ENCODE measurements at regions not wholly inside any gene's neighbourhood (a gene's known extent, or its start where the extent isn't known, plus 50 kb on each side); places are given as distances from the start of the nearest gene placed in this dataset.

DNA sequence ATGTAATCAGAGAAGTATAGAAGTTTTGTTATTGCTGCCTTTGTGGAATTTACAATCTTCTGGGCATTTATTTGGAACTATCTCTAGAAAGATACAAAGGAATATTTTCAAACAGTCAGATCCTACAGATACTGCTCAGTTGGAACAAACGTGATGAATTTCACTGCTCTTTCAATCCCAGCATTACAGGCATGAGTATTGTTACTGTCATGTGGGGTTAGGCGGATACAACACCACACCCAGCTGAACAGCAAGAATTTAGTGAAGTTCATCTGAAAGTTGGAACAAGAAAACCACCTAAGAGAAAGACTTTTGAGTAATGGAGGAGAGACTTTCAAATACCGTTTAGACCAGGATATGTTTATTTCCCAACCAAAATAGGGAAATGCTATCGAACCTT, 123.3 kb upstream of the PLXNC1 start:
- no peak for FAIRE-seq

DNA sequence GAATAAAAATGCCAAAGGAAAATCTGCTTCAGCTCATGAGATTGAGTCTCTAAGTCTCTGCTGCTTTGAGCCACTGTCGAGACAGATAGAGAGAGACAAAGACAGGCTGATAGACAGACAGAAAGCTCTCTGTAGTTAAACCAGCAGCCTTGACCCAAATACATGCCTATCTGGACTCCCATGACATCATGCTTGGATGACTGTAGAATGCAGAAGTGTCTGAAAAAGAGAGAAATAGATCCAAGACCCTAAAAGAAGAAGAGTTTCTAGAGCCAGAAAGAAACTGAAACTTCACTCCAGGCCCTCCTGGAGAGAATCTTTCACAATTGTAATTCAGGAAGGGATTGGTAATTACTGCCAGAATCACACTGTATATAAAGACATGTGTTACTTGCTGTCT, 122.6 kb upstream of the PLXNC1 start:
- ATAC-seq (no peak), FAIRE-seq (no peak), DNase-seq (no peak)
- intact Hi-C loops (cut with DNase I): no loop called here
- Histone ChIP-seq H3K4me1 (no peaks in the 10 kb centered on the region), H3K4me3 (no peak overlapping the region), H3K27ac (no peak overlapping the region), H3K27me3 (no peaks in the 10 kb centered on the region), H3K36me3 (no peaks in the 10 kb centered on the region), H3K9me3 (no peaks in the 10 kb centered on the region)
- WGBS, 2 donors: 57 to 60% methylated on average over 1 of the region's 1 CpG
- TF ChIP-seq, protein P1, sequence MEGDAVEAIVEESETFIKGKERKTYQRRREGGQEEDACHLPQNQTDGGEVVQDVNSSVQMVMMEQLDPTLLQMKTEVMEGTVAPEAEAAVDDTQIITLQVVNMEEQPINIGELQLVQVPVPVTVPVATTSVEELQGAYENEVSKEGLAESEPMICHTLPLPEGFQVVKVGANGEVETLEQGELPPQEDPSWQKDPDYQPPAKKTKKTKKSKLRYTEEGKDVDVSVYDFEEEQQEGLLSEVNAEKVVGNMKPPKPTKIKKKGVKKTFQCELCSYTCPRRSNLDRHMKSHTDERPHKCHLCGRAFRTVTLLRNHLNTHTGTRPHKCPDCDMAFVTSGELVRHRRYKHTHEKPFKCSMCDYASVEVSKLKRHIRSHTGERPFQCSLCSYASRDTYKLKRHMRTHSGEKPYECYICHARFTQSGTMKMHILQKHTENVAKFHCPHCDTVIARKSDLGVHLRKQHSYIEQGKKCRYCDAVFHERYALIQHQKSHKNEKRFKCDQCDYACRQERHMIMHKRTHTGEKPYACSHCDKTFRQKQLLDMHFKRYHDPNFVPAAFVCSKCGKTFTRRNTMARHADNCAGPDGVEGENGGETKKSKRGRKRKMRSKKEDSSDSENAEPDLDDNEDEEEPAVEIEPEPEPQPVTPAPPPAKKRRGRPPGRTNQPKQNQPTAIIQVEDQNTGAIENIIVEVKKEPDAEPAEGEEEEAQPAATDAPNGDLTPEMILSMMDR (IDR thresholded peaks at IDR 0.05): no peak

More for the DNA sequence above, 123.3 kb upstream of the PLXNC1 start:
- Histone ChIP-seq H3K4me3 (no peak overlapping the region), H3K9me3 (no peaks in the 10 kb centered on the region), H3K36me3 (no peaks in the 10 kb centered on the region), H3K27me3 (no peaks in the 10 kb centered on the region), H3K27ac (no peak overlapping the region), H3K4me1 (no peaks in the 10 kb centered on the region)
- ATAC-seq: no peak
- TF ChIP-seq, protein P1 (IDR thresholded peaks at IDR 0.05): no peak
- WGBS, 2 donors: 58 to 70% methylated on average over 4 of the region's 4 CpGs
- intact Hi-C loops (cut with DNase I): no loop called here
- DNase-seq: no peak

GRCh38 chr12:94026596-94026995, 121.8 kb upstream of the PLXNC1 start:
- H3K4me3 ChIP-seq: no peak overlapping the region
- DNase-seq (no peak), ATAC-seq (no peak), FAIRE-seq (no peak)
- intact Hi-C loops (cut with DNase I): no loop called here
- H3K9me3 ChIP-seq: no peaks in the 10 kb centered on the region
- H3K4me1 ChIP-seq: no peaks in the 10 kb centered on the region
- H3K27me3 ChIP-seq: no peaks in the 10 kb centered on the region
- no peak overlapping the region for H3K27ac ChIP-seq
- TF ChIP-seq, protein P1 (IDR thresholded peaks at IDR 0.05): no peak
- H3K36me3 ChIP-seq: no peaks in the 10 kb centered on the region

GRCh38 chr12:94027561-94027960, 120.8 kb upstream of the PLXNC1 start:
- Histone ChIP-seq H3K4me1 (no peaks in the 10 kb centered on the region), H3K27ac (no peak overlapping the region), H3K27me3 (no peaks in the 10 kb centered on the region), H3K36me3 (no peaks in the 10 kb centered on the region), H3K9me3 (no peaks in the 10 kb centered on the region), H3K4me3 (no peak overlapping the region)
- no peak for DNase-seq
- ATAC-seq: no peak
- intact Hi-C loops (cut with DNase I): no loop called here
- 52 to 70% methylated on average over 3 of the region's 3 CpGs for WGBS, 2 donors
- TF ChIP-seq, protein P1 (IDR thresholded peaks at IDR 0.05): no peak
- FAIRE-seq: no peak

- TF ChIP-seq, protein P1 (IDR thresholded peaks at IDR 0.05): no peak
- H3K4me1 ChIP-seq: no peaks in the 10 kb centered on the region
- H3K4me3 ChIP-seq: no peak overlapping the region
- intact Hi-C loops (cut with DNase I): no loop called here
- no peak for ATAC-seq
- no peak overlapping the region for H3K27ac ChIP-seq
- 17 to 43% methylated on average over 2 of the region's 2 CpGs for WGBS, 2 donors
- H3K9me3 ChIP-seq: no peaks in the 10 kb centered on the region
- no peak for DNase-seq
- H3K27me3 ChIP-seq: no peaks in the 10 kb centered on the region
- no peaks in the 10 kb centered on the region for H3K36me3 ChIP-seq
- FAIRE-seq: no peak
These were observed 116.6 kb upstream of the PLXNC1 start for GRCh38 chr12:94031763-94032162.

Data from pancreas (tissue), 10 donors.